GM10266 (cell line): ENCODE measurements at regions not wholly inside any gene's neighbourhood (a gene's known extent, or its start where the extent isn't known, plus 50 kb on each side); places are given as distances from the start of the nearest gene placed in this dataset.
"Not testable (repeated sequence)": the region's sequence is repeated elsewhere in the genome, so short reads cannot be mapped to it uniquely, and the experiment has no call there.

Experiments
- DNase-seq: peaks from one replicate; pipeline ENCODE4 v3.0.0; 2012; ENCODE audit errors: extremely low spot score
- TF ChIP-seq, protein P1 (sequence below): IDR thresholded peaks from 2 replicates; pipeline ENCODE4 v1.5.1; 2012; ENCODE audit warnings: mild to moderate bottlenecking, low read depth; ENCODE audit not compliant: control insufficient read depth, insufficient read depth; ENCODE audit errors: missing control alignments

DNA sequence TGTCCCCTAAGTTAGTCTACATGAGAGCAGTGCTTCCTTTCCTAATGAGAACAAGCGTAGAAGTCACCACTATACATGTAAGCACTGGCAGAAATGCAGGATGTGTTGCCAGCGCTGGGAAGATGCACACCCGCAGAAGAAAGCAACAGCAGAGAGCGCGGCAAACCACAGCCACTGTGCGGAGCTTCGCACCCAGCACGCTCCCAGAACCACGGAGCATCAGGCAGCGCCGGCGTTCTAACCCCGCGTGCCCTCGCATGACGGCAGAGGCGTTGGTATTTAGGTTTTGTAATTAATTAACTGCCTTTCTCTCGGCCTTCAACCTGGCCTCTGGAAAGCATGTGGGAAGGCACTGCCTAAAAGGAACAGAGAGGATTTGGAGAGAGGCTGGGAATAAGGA, 69.1 kb downstream of the OLIG1 start:
- TF ChIP-seq, protein P1, sequence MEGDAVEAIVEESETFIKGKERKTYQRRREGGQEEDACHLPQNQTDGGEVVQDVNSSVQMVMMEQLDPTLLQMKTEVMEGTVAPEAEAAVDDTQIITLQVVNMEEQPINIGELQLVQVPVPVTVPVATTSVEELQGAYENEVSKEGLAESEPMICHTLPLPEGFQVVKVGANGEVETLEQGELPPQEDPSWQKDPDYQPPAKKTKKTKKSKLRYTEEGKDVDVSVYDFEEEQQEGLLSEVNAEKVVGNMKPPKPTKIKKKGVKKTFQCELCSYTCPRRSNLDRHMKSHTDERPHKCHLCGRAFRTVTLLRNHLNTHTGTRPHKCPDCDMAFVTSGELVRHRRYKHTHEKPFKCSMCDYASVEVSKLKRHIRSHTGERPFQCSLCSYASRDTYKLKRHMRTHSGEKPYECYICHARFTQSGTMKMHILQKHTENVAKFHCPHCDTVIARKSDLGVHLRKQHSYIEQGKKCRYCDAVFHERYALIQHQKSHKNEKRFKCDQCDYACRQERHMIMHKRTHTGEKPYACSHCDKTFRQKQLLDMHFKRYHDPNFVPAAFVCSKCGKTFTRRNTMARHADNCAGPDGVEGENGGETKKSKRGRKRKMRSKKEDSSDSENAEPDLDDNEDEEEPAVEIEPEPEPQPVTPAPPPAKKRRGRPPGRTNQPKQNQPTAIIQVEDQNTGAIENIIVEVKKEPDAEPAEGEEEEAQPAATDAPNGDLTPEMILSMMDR = no peak

DNA sequence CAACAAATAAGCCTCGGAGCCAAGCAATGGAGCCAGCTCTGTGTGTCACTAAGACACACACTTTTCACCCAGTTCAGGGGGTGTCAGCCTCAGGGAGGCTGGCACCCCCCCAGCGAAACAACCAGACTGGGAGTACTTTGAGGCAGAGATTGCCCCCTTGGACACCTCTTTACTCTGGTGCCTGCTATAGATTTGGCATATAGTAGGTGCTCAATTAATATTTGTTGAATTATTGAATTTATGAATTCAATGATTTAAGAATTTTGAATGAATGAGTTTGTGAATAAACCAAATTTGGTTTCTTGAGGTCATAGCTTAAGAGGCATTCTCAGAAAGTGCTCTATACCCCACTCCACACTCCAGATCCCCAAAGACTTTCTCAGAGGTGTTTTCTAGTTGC, 70.3 kb downstream of the OLIG1 start:
- TF ChIP-seq, protein P1 = no peak
- DNase-seq = no peak

More for the DNA sequence above, 69.1 kb downstream of the OLIG1 start:
- DNase-seq = no peak

DNA sequence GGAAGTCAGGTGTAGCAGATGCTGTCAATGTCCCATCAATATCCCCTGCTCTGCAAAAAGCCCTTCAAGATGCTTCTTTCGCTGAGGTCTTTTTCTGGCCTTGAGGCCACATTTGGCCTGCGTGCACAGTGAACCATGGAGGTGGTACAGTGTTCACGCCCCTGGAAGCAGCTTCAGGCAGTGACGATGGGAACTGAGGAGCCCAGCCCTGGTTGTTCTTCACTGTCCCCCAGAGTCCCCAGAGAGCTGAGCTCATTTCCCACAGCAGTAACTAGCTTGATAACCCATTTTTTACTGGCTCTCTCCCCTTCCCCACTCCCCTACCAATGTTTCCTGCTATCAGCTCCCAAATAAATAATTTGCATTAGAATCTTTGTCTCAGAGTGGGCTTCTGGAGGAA, 76.5 kb downstream of the OLIG1 start:
- TF ChIP-seq, protein P1 = no peak

DNA sequence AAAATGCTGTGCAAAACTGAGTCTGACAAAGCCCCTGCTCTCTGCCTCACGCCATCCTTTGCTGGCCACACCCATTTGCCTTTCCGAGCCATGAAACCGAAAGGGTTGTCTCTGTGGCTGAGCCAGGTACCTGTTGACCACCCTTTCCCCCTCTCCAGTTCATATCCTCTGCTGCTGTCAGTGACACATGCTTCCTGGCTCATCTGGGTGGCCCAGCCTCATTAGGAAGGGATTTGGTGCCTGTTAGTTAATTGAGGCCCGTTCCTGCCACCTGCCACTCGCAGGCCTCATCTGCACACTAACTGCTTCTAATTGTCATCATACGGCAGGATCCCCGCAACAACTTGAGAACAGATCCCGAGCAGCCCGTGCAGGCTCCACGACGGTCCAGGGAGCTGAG, 79.2 kb downstream of the OLIG1 start:
- TF ChIP-seq, protein P1 = no peak
- DNase-seq = no peak

More for the DNA sequence above, 76.5 kb downstream of the OLIG1 start:
- no peak for DNase-seq

DNA sequence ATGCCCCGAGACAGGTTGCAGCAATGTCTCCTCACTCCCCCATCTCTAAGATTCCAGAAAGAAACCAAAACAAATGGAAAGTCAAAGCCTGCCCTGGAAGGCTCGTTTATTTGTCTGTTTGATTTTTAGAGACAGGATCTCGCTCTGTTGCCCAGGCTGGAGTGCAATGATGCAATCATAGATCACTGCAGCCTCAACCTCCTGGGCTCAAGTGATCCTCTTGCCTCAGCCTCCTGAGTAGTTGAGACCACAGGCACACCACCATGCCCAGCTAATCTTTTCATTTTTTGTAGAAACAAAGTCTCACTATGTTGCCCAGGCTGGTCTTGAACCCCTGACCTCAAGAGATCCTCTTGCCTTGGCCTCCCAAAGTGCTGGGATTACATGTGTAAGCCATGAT, 78.8 kb upstream of the IFNAR2 start:
- not testable (repeated sequence) for DNase-seq

DNA sequence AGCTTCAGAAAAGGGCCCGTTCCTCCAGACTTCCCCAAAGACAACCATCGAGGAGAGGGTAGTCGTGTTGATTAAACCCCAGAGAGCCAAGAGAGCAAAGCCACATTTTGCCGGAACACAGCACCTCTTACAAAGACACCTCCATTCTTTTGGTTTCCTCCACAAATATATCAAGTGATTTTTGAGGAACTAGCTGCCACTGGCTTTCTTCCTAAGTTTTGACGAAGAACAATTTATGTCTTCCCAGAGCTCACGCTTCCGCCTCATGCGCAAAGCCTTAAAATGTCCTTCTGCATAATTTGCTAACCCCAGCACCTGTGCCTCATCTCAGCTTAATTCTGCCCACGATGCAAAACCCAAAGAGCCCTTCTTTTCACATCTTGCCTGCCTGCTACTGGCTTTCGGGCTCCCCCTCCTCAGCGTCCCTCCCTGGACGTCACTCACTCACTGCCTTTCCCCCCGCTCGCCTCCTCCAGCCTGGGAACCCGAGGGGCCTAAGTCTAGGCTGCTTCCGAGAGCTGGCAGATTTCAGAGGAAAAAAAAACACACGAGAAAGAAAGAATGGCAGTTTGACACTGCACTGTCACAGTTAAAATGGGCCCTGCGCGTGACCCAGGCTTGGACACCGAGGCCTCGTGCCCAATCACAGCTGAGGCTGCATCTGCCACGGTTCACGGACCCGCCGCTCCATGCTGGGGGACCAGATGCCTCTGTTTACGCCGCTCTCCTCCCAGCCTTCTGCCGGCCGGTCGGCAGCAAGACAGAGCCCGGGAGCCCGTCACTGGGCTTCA, 77.6 kb upstream of the IFNAR2 start:
- TF ChIP-seq, protein P1 = no peak
- no peak for DNase-seq

DNA sequence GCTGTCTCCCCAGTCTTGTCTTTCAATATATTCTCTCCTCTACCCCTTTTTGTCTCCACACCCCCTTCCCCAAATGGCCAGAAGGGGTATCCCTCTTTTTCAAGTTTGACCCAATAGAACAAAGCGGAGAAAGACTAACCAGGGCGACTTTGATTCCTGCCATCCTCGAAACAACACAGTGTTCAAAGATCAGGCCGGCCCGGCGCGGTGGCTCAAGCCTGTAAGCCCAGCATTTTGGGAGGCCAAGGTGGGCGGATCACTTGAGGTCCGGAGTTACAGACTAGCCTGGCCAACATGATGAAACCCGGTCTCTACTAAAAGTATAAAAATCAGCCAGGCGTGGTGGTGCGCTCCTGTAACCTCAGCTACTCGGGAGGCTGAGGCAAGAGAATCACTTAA, 77.0 kb upstream of the IFNAR2 start:
- no peak for DNase-seq

More for the DNA sequence above, 77.0 kb upstream of the IFNAR2 start:
- TF ChIP-seq, protein P1 = no peak
